Neural cell (in vitro differentiated cells): ENCODE measurements at regions not wholly inside any gene's neighbourhood (a gene's known extent, or its start where the extent isn't known, plus 50 kb on each side); places are given as distances from the start of the nearest gene placed in this dataset.

Experiments used
- H2AFZ ChIP-seq: fragments of 200-600, 300-800 bp; sonication (generic), shearing (Covaris generic); 2 replicates; pipeline ENCODE4 v1.6.0; 2014; ENCODE audit warnings: low read depth, mild to moderate bottlenecking, antibody characterized with exemption, low read length, moderate library complexity
- H3F3A ChIP-seq: fragments of 200-600 bp; shearing (Covaris generic); 2 replicates; pipeline ENCODE4 v1.6.1; 2016; ENCODE audit warnings: mild to moderate bottlenecking, moderate library complexity, mixed read lengths, antibody characterized with exemption, low read length; ENCODE audit not compliant: insufficient read depth, poor library complexity, severe bottlenecking
- H3K27ac ChIP-seq: fragments of 200-600, 300-800 bp; sonication (generic), shearing (Covaris generic); 2 replicates; pipeline ENCODE4 v1.5.1; 2014; ENCODE audit warnings: mild to moderate bottlenecking, low read length, moderate library complexity
- H3K27me3 ChIP-seq: fragments of 300-800, 200-600 bp; sonication (generic), shearing (Covaris generic); 2 replicates; pipeline ENCODE4 v1.6.0; 2014; ENCODE audit warnings: mild to moderate bottlenecking, low read depth, low read length, moderate library complexity; ENCODE audit not compliant: insufficient read depth
- H3K36me3 ChIP-seq: fragments of 300-800, 200-600 bp; sonication (generic), shearing (Covaris generic); 2 replicates; pipeline ENCODE4 v1.5.1; 2014; ENCODE audit warnings: mild to moderate bottlenecking, antibody characterized with exemption, low read length, moderate library complexity; ENCODE audit not compliant: insufficient read depth
- H3K4me2 ChIP-seq: fragments of 300-800, 200-600 bp; sonication (generic), shearing (Covaris generic); 2 replicates; pipeline ENCODE4 v1.6.0; 2014; ENCODE audit warnings: mild to moderate bottlenecking, low read length
- H3K4me3 ChIP-seq: fragments of 300-800, 200-600 bp; sonication (generic), shearing (Covaris generic); 2 replicates; pipeline ENCODE4 v1.5.1; 2014; ENCODE audit warnings: mild to moderate bottlenecking, low read length, moderate library complexity
- H3K79me2 ChIP-seq: fragments of 200-600 bp; shearing (Covaris generic); replicated peaks from 2 replicates; pipeline ENCODE4 v1.6.0; 2014; ENCODE audit warnings: mild to moderate bottlenecking, low read length, moderate library complexity; ENCODE audit not compliant: insufficient read depth
- H3K9ac ChIP-seq: fragments of 300-800, 200-600 bp; sonication (generic), shearing (Covaris generic); 2 replicates; pipeline ENCODE4 v1.6.1; 2016; ENCODE audit warnings: mild to moderate bottlenecking, low read length, mixed read lengths
- H3K9me2 ChIP-seq: fragments of 200-600 bp; shearing (Covaris generic); 2 replicates; pipeline ENCODE4 v1.6.1; 2016; ENCODE audit warnings: mild to moderate bottlenecking, low read length, mixed read lengths; ENCODE audit not compliant: insufficient read depth
- H3K9me3 ChIP-seq: fragments of 200-600, 300-800 bp; sonication (generic), shearing (Covaris generic); 2 replicates; pipeline ENCODE4 v1.6.1; 2016; ENCODE audit warnings: mild to moderate bottlenecking, mixed run types, low read length, moderate library complexity, mixed read lengths
- H4K20me1 ChIP-seq: fragments of 200-600 bp; shearing (Covaris generic); 2 replicates; pipeline ENCODE4 v1.6.1; 2016; ENCODE audit warnings: mild to moderate bottlenecking, mixed run types; ENCODE audit not compliant: insufficient read depth
- CTCF ChIP-seq: fragments of 450-650 bp; IDR thresholded peaks from 2 replicates; pipeline ENCODE4 v1.5.1; 2014; ENCODE audit warnings: antibody characterized with exemption, mild to moderate bottlenecking, moderate library complexity; ENCODE audit not compliant: poor library complexity, severe bottlenecking
- EP300 ChIP-seq: fragments of 450-650 bp; conservative IDR thresholded peaks from 2 replicates; pipeline ENCODE4 v1.6.1; 2014; ENCODE audit warnings: antibody characterized with exemption, mild to moderate bottlenecking, moderate library complexity; ENCODE audit not compliant: poor library complexity, severe bottlenecking
- EZH2 ChIP-seq: fragments of 200-600, 300-800 bp; shearing (Covaris generic), sonication (generic); IDR thresholded peaks from 2 replicates; pipeline ENCODE4 v1.6.1; 2014; ENCODE audit warnings: antibody characterized with exemption, low read length, borderline replicate concordance, mild to moderate bottlenecking; ENCODE audit not compliant: insufficient read depth, poor library complexity, severe bottlenecking
- MXI1 ChIP-seq: fragments of 450-650 bp; conservative IDR thresholded peaks from 2 replicates; pipeline ENCODE4 v1.6.1; 2014; ENCODE audit warnings: antibody characterized with exemption, mild to moderate bottlenecking; ENCODE audit not compliant: poor library complexity, severe bottlenecking
- POLR2AphosphoS5 ChIP-seq: IDR thresholded peaks from 2 replicates; pipeline ENCODE4 v1.6.1; 2012
- RAD21 ChIP-seq: fragments of 450-650 bp; conservative IDR thresholded peaks from 2 replicates; pipeline ENCODE4 v1.6.1; 2014; ENCODE audit warnings: antibody characterized with exemption, mild to moderate bottlenecking, moderate library complexity
- REST ChIP-seq: IDR thresholded peaks from 2 replicates; pipeline ENCODE4 v1.6.1; 2012; ENCODE audit warnings: borderline replicate concordance
- SMC3 ChIP-seq: fragments of 450-650 bp; conservative IDR thresholded peaks from 2 replicates; pipeline ENCODE4 v1.6.1; 2014; ENCODE audit warnings: antibody characterized with exemption, mild to moderate bottlenecking, moderate library complexity; ENCODE audit not compliant: poor library complexity
- TAF1 ChIP-seq: IDR thresholded peaks from 2 replicates; pipeline ENCODE4 v1.6.1; 2012; ENCODE audit warnings: low read depth

GRCh38 chr10:78547397-78547796 is 513.7 kb downstream of the RPS24 start:
- H3K9me2 ChIP-seq = no peaks in the 10 kb centered on the region
- H3K36me3 ChIP-seq = no peaks in the 10 kb centered on the region
- no peaks in the 10 kb centered on the region for H3K27me3 ChIP-seq
- no peaks in the 10 kb centered on the region for H3F3A ChIP-seq
- no peak overlapping the region for H3K27ac ChIP-seq
- H3K79me2 ChIP-seq = no peaks in the 10 kb centered on the region
- TF ChIP-seq SMC3 (no peak), POLR2AphosphoS5 (no peak)
- H3K4me2 ChIP-seq = no peak overlapping the region
- no peak overlapping the region for H2AFZ ChIP-seq
- H3K9me3 ChIP-seq = no peaks in the 10 kb centered on the region
- H3K4me3 ChIP-seq = no peak overlapping the region
- no peak overlapping the region for H3K9ac ChIP-seq
- H4K20me1 ChIP-seq = no peaks in the 10 kb centered on the region

GRCh38 chr10:78547905-78548304 is 514.2 kb downstream of the RPS24 start:
- Histone ChIP-seq H4K20me1 (no peaks in the 10 kb centered on the region), H3K79me2 (no peaks in the 10 kb centered on the region), H3K9ac (no peak overlapping the region), H3K27me3 (no peaks in the 10 kb centered on the region), H3K9me3 (no peaks in the 10 kb centered on the region), H3K4me3 (no peak overlapping the region), H3K27ac (no peak overlapping the region), H3K9me2 (no peaks in the 10 kb centered on the region), H3K4me2 (no peak overlapping the region), H3K36me3 (no peaks in the 10 kb centered on the region), H2AFZ (no peak overlapping the region), H3F3A (no peaks in the 10 kb centered on the region)
- TF ChIP-seq POLR2AphosphoS5 = no peak
- TF ChIP-seq REST = no peak
- TF ChIP-seq TAF1 = no peak
- no peak for TF ChIP-seq RAD21
- no peak for TF ChIP-seq SMC3
- TF ChIP-seq CTCF = no peak
- no peak for TF ChIP-seq EP300
- no peak for TF ChIP-seq EZH2
- no peak for TF ChIP-seq MXI1

- H3K9me3 ChIP-seq = no peaks in the 10 kb centered on the region
- no peak overlapping the region for H2AFZ ChIP-seq
- H3K36me3 ChIP-seq = no peaks in the 10 kb centered on the region
- H3K27ac ChIP-seq = no peak overlapping the region
- no peak overlapping the region for H3K4me3 ChIP-seq
- H3K9ac ChIP-seq = no peak overlapping the region
- H3K4me2 ChIP-seq = no peak overlapping the region
- no peaks in the 10 kb centered on the region for H3K79me2 ChIP-seq
- no peaks in the 10 kb centered on the region for H3F3A ChIP-seq
- no peak for TF ChIP-seq EP300
- TF ChIP-seq RAD21 = no peak
- TF ChIP-seq POLR2AphosphoS5 = no peak
- TF ChIP-seq TAF1 = no peak
- no peak for TF ChIP-seq EZH2
- TF ChIP-seq CTCF = no peak
- no peak for TF ChIP-seq SMC3
- no peak for TF ChIP-seq REST
- TF ChIP-seq MXI1 = no peak
- no peaks in the 10 kb centered on the region for H4K20me1 ChIP-seq
- H3K9me2 ChIP-seq = no peaks in the 10 kb centered on the region
- no peaks in the 10 kb centered on the region for H3K27me3 ChIP-seq
Measured at GRCh38 chr10:78548369-78548768, 514.7 kb downstream of the RPS24 start.
